Peyer's patch (tissue), 4 donors: ENCODE measurements at regions not wholly inside any gene's neighbourhood (a gene's known extent, or its start where the extent isn't known, plus 50 kb on each side); places are given as distances from the start of the nearest gene placed in this dataset.

Experiments
- POLR2A ChIP-seq, 2 donors: fragments of 450-650 bp; IDR thresholded peaks; one replicate each; pipeline ENCODE4 v1.5.1; 2017; ENCODE audit warnings: antibody characterized with exemption in 2 of 2, mild to moderate bottlenecking in 2 of 2, moderate library complexity in 2 of 2
- TF ChIP-seq, protein P1 (sequence below), 6 experiments: fragments of 450-650 bp in 4 of 6; fragments of 200-600 bp in 2 of 6; sonication (generic) in 1 of 6; IDR thresholded peaks; one replicate each; pipeline ENCODE4 v1.5.1; 2017 to 2019; ENCODE audit warnings: antibody characterized with exemption in 6 of 6, mild to moderate bottlenecking in 3 of 6, moderate library complexity in 1 of 6

DNA sequence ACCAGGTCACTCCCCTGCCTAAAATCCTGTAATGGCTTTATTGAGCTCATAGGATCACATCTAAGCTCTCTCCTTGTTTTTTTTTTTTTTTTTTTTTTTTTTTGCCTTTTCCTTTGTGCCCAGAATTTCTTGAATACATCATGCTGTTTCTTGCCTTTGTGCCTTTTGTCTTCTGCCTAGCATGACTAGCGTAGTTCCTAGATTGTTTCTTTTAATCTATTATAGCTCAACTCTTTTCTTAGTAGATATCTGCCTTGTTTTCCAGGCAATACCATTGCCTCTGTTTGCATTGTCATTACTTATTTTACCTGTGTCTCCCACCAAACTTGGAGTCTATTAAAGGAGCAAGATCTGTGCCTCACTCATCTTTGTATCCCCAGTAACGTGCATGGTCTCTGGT lies 106.1 kb upstream of the C9orf72 start:
- TF ChIP-seq, protein P1, sequence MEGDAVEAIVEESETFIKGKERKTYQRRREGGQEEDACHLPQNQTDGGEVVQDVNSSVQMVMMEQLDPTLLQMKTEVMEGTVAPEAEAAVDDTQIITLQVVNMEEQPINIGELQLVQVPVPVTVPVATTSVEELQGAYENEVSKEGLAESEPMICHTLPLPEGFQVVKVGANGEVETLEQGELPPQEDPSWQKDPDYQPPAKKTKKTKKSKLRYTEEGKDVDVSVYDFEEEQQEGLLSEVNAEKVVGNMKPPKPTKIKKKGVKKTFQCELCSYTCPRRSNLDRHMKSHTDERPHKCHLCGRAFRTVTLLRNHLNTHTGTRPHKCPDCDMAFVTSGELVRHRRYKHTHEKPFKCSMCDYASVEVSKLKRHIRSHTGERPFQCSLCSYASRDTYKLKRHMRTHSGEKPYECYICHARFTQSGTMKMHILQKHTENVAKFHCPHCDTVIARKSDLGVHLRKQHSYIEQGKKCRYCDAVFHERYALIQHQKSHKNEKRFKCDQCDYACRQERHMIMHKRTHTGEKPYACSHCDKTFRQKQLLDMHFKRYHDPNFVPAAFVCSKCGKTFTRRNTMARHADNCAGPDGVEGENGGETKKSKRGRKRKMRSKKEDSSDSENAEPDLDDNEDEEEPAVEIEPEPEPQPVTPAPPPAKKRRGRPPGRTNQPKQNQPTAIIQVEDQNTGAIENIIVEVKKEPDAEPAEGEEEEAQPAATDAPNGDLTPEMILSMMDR (IDR thresholded peaks at IDR 0.05) = no peak
- TF ChIP-seq POLR2A (IDR thresholded peaks at IDR 0.05) = no peak
